Skeletal muscle satellite cell (primary cell): ENCODE measurements at regions not wholly inside any gene's neighbourhood (a gene's known extent, or its start where the extent isn't known, plus 50 kb on each side); places are given as distances from the start of the nearest gene placed in this dataset.

ENCODE experiments used
- H3K27me3 ChIP-seq: 2 replicates; pipeline ENCODE4 v1.7.0; 2013; ENCODE audit warnings: low read length; ENCODE audit not compliant: control insufficient read depth, insufficient read depth
- H3K36me3 ChIP-seq: 2 replicates; pipeline ENCODE4 v1.7.0; 2013; ENCODE audit warnings: mild to moderate bottlenecking, control low read depth, low read length; ENCODE audit not compliant: insufficient read depth
- H3K4me1 ChIP-seq: 2 replicates; pipeline ENCODE4 v1.7.0; 2013; ENCODE audit warnings: low read length; ENCODE audit not compliant: control insufficient read depth, insufficient read depth
- H3K4me2 ChIP-seq: 2 replicates; pipeline ENCODE4 v1.7.0; 2013; ENCODE audit warnings: mild to moderate bottlenecking, low read length
- H3K4me3 ChIP-seq: 2 replicates; pipeline ENCODE4 v1.7.0; 2013; ENCODE audit warnings: low read length
- H3K9ac ChIP-seq: 2 replicates; pipeline ENCODE4 v1.7.0; 2013; ENCODE audit warnings: mild to moderate bottlenecking, low read depth, low read length, moderate library complexity
- H3K9me3 ChIP-seq: replicated peaks from 2 replicates; pipeline ENCODE4 v1.7.0; 2013; ENCODE audit warnings: mild to moderate bottlenecking, control low read depth, low read length

DNA sequence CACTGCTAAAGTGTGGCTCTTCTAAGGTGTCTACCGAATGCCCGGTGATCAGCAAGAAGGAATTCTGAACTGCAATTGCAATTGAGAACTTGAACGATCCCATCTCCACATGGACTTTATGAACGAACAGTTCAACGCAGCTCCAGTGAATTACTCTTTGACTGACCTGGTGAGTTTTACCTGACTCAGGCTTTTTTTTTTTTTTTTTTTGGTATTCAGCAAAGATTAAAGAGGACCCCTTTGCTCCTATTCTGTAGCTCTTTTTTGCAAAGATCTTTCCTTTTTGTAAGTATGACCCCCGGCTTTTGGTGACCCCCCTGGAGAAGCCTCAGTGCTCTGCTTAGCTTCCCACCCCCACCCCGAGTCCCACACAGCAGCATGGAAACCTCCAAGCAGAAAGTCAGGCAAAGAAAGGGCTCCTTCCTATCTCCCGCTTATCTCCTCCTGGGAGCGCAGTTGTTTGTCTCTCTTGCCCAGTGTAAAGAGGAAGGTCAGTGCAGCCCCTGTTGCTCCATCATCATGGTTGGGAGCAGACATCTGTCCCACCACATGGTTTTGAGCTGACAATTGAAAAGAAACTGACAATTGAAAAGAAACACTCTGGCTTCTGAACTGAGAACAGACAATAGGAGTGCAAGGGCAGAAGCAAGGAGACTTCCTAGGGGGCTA lies 72.1 kb upstream of the DIO3 start:
- Histone ChIP-seq H3K36me3 (no peaks in the 10 kb centered on the region), H3K4me3 (no peak overlapping the region), H3K4me1 (no peaks in the 10 kb centered on the region), H3K9ac (no peak overlapping the region), H3K4me2 (no peak overlapping the region), H3K9me3 (no peaks in the 10 kb centered on the region), H3K27me3 (no peaks in the 10 kb centered on the region)

DNA sequence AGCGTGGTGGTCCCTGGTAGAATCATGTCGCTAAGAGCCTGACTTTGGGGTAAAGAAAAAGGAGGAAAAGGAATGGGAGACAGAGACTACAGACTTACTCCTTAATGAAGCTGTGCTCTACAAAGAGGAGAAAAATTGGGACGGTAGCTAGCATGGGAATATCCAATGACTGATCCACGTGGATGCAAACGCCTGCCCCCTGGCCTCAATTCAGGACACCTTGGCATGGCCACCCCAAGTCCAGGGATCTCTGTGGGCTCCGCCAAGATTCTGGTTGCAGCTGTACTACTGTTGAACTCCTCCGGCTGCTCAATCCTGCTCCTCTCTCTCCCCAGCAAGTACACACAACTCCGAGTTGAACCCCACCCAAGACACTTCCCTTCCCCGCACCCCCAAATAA lies 70.5 kb upstream of the DIO3 start:
- Histone ChIP-seq H3K9me3 (no peaks in the 10 kb centered on the region), H3K4me2 (no peak overlapping the region), H3K9ac (no peak overlapping the region), H3K4me1 (no peaks in the 10 kb centered on the region), H3K27me3 (no peaks in the 10 kb centered on the region), H3K4me3 (no peak overlapping the region), H3K36me3 (no peaks in the 10 kb centered on the region)

- H3K27me3 ChIP-seq = peaks cover 7% of the 10 kb centered on the region
- H3K36me3 ChIP-seq = no peaks in the 10 kb centered on the region
- H3K9me3 ChIP-seq = no peaks in the 10 kb centered on the region
- no peak overlapping the region for H3K4me3 ChIP-seq
- H3K4me1 ChIP-seq = no peaks in the 10 kb centered on the region
- no peak overlapping the region for H3K9ac ChIP-seq
- no peak overlapping the region for H3K4me2 ChIP-seq
Observed at GRCh38 chr14:101491841-101492240, 69.5 kb upstream of the DIO3 start.

- H3K4me2 ChIP-seq = no peak overlapping the region
Observed at GRCh38 chr14:101492716-101493115, 68.6 kb upstream of the DIO3 start.

DNA sequence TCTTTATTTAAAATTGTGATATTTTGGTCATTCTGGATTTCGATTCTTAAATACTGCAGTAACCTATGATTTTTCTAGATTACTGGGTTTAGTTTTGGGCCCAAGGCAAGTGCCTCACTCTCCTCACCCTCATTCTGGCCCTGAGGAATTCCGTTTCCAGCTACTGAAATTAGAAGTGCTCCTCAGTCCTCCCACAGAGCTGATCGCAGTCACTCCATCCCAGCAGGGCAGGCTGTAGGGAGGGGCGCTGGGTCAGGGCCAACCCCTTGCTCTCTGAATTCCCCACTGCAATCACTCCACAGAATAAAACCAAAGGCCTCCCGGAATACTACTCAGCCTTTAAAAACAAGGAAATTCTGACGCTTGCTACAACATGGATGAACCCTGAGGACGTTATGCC lies 66.5 kb upstream of the DIO3 start:
- Histone ChIP-seq H3K9ac (no peak overlapping the region), H3K4me3 (no peak overlapping the region), H3K9me3 (no peaks in the 10 kb centered on the region), H3K4me2 (no peak overlapping the region), H3K36me3 (no peaks in the 10 kb centered on the region), H3K27me3 (peaks cover 22% of the 10 kb centered on the region), H3K4me1 (no peaks in the 10 kb centered on the region)

More at GRCh38 chr14:101492716-101493115, 68.6 kb upstream of the DIO3 start:
- Histone ChIP-seq H3K27me3 (peaks cover 13% of the 10 kb centered on the region), H3K9me3 (no peaks in the 10 kb centered on the region), H3K4me1 (no peaks in the 10 kb centered on the region), H3K36me3 (no peaks in the 10 kb centered on the region), H3K9ac (no peak overlapping the region), H3K4me3 (no peak overlapping the region)

GRCh38 chr14:101495284-101495683 lies 66.0 kb upstream of the DIO3 start:
- H3K36me3 ChIP-seq = no peaks in the 10 kb centered on the region
- H3K4me1 ChIP-seq = no peaks in the 10 kb centered on the region
- H3K27me3 ChIP-seq = peaks cover 22% of the 10 kb centered on the region
- H3K9me3 ChIP-seq = no peaks in the 10 kb centered on the region
- no peak overlapping the region for H3K9ac ChIP-seq
- H3K4me3 ChIP-seq = no peak overlapping the region
- no peak overlapping the region for H3K4me2 ChIP-seq

DNA sequence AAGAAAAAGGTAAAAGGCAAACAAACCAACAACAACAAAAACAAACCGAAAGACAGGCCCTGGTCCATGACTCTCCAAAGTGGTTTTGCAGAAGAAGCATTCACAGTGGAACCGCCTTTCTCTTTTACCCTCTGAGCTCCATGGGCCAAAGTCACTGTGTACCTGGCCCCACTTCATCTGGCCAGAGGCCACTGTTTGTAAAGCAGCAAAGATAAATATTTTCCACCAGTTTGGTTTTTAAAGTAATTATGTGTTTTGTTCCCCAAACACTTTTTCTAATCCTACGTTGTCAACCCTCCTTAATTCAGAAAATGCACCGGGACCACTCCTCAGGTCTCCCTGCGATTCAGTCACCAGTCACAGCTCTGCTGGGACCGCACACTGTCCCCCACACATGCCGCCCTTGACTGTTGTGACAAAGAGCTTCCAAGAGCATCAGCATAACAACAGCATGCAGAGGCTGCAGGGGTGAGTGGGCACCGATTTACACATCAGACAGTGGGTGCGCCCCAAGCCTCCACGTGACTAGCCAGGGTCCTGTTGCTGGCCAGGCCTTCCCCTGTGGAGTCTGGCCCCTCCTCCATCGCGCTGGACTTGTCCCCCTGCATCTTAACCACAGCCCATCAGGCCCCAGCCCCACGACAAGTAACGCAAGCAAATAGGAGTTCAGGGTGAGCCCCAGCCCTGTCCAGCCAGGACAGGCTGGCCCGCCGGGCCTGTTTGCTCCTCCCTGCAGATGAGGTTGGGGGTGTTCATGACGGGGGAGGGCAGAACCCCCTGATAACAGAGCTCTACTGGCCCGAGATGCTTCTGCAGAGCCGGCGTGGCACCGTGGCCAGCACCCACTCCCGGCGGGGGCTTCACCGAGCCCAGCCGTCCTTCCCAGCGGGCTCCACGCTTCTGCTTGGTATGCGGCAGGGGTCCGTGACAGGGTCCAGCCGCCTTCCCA lies 65.2 kb upstream of the DIO3 start:
- H3K4me2 ChIP-seq = no peak overlapping the region
- no peaks in the 10 kb centered on the region for H3K36me3 ChIP-seq
- no peaks in the 10 kb centered on the region for H3K4me1 ChIP-seq
- no peak overlapping the region for H3K9ac ChIP-seq
- H3K9me3 ChIP-seq = no peaks in the 10 kb centered on the region
- peaks cover 26% of the 10 kb centered on the region for H3K27me3 ChIP-seq
- no peak overlapping the region for H3K4me3 ChIP-seq

GRCh38 chr14:101496776-101497683 lies 64.3 kb upstream of the DIO3 start:
- no peaks in the 10 kb centered on the region for H3K4me1 ChIP-seq
- no peak overlapping the region for H3K9ac ChIP-seq
- no peak overlapping the region for H3K4me3 ChIP-seq
- peaks cover 31% of the 10 kb centered on the region for H3K27me3 ChIP-seq
- H3K4me2 ChIP-seq = no peak overlapping the region
- no peaks in the 10 kb centered on the region for H3K9me3 ChIP-seq
- no peaks in the 10 kb centered on the region for H3K36me3 ChIP-seq

GRCh38 chr14:101497684-101498525 lies 63.4 kb upstream of the DIO3 start:
- no peaks in the 10 kb centered on the region for H3K36me3 ChIP-seq
- H3K27me3 ChIP-seq = peaks cover 39% of the 10 kb centered on the region
- no peak overlapping the region for H3K9ac ChIP-seq
- H3K4me2 ChIP-seq = no peak overlapping the region
- H3K4me3 ChIP-seq = no peak overlapping the region
- H3K4me1 ChIP-seq = no peaks in the 10 kb centered on the region
- no peaks in the 10 kb centered on the region for H3K9me3 ChIP-seq

DNA sequence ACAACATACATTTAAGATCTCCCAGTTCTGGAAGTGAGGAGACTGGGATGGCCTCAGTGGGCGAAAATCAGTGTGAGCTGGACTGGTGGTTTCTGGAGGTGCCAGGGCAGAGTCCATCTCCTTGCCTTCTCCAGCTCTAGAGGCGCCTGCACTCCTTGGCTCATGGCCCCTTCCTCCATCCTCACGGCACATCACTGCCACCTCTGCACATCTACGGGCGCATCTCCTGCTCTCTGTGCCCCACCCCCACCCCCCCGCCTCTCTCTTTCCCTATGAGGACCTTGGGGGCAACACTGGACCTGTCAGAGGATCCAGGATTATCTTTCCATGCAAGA lies 62.8 kb upstream of the DIO3 start:
- no peak overlapping the region for H3K4me3 ChIP-seq
- H3K4me1 ChIP-seq = no peaks in the 10 kb centered on the region
- H3K36me3 ChIP-seq = no peaks in the 10 kb centered on the region
- H3K4me2 ChIP-seq = no peak overlapping the region
- no peak overlapping the region for H3K9ac ChIP-seq
- H3K9me3 ChIP-seq = no peaks in the 10 kb centered on the region
- peaks cover 43% of the 10 kb centered on the region for H3K27me3 ChIP-seq
